ENCODE measurements at regions not wholly inside any gene's neighbourhood (a gene's known extent, or its start where the extent isn't known, plus 50 kb on each side); places are given as distances from the start of the nearest gene placed in this dataset.

DNA sequence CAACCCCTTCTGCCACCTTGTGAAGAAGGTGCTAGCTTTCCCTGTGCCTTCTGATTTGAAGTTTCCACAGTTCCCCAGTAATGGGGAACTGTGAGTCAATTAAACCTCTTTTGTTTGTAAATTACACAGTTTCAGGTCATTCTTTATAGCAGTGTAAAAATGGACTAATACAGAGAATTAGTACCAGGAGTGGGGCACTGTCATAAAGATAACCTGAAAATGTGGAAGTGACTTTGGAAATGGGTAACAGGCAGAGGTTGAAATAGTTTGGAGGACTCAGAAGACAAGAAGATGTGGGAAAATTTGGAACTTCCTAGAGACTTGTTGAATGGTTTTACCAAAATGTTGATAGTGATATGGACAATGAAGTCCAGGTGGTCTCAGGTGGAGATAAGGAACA lies 131.0 kb upstream of the HAND2 start:
- TF ChIP-seq, protein P1, sequence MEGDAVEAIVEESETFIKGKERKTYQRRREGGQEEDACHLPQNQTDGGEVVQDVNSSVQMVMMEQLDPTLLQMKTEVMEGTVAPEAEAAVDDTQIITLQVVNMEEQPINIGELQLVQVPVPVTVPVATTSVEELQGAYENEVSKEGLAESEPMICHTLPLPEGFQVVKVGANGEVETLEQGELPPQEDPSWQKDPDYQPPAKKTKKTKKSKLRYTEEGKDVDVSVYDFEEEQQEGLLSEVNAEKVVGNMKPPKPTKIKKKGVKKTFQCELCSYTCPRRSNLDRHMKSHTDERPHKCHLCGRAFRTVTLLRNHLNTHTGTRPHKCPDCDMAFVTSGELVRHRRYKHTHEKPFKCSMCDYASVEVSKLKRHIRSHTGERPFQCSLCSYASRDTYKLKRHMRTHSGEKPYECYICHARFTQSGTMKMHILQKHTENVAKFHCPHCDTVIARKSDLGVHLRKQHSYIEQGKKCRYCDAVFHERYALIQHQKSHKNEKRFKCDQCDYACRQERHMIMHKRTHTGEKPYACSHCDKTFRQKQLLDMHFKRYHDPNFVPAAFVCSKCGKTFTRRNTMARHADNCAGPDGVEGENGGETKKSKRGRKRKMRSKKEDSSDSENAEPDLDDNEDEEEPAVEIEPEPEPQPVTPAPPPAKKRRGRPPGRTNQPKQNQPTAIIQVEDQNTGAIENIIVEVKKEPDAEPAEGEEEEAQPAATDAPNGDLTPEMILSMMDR (IDR thresholded peaks at IDR 0.05), result no peak
- TF ChIP-seq POLR2A (IDR thresholded peaks at IDR 0.05), result no peak
- no peak for TF ChIP-seq EP300 (IDR thresholded peaks at IDR 0.05)
